H1 (cell line): ENCODE measurements at regions not wholly inside any gene's neighbourhood (a gene's known extent, or its start where the extent isn't known, plus 50 kb on each side); places are given as distances from the start of the nearest gene placed in this dataset.

Experiments
- KDM4A ChIP-seq: IDR thresholded peaks from one replicate; pipeline ENCODE4 v1.7.1; 2012; ENCODE audit warnings: low read depth, mild to moderate bottlenecking, moderate library complexity, low read length, inconsistent platforms; ENCODE audit not compliant: severe bottlenecking
- NANOG ChIP-seq: IDR thresholded peaks from 2 replicates; pipeline ENCODE4 v1.6.1; 2011; ENCODE audit warnings: low read length, low read depth, mild to moderate bottlenecking, inconsistent platforms; ENCODE audit not compliant: insufficient read depth, poor library complexity, severe bottlenecking
- NRF1 ChIP-seq: IDR thresholded peaks from 2 replicates; pipeline ENCODE4 v1.6.1; 2011; ENCODE audit warnings: mild to moderate bottlenecking, low read depth, low read length, improper control_type of control experiment
- RAD21 ChIP-seq, 2 experiments: IDR thresholded peaks in 1 of 2; conservative IDR thresholded peaks in 1 of 2; 2 replicates each; pipeline ENCODE4 v1.6.1; 2011; ENCODE audit warnings: low read depth in 2 of 2, low read length in 2 of 2, improper control_type of control experiment in 1 of 2, inconsistent platforms in 1 of 2, mild to moderate bottlenecking in 1 of 2, moderate library complexity in 1 of 2
- ZNF274 ChIP-seq: IDR thresholded peaks from 2 replicates; pipeline ENCODE4 v1.7.0; 2012; ENCODE audit warnings: low read length, borderline replicate concordance; ENCODE audit errors: extremely low read depth

DNA sequence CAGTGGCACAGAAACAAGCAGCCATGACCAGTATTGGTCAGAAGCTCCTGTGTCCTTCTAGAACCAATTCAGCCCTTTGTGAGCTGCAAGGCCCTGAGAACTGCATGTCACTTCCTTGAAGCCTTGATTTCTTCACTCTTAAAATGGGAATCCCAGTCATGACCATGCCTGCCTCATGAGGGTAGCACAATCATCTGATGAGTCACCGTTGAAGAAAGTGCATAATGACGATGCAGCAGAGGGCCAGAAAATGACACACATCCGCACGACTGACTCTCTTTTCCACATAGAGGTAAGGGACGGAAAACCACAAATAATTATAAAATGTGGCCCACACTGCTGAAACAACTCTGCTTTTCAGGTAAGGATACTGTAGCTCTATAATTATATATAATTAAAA, 777.4 kb downstream of the BCL11B start (continued):
- no peak for TF ChIP-seq KDM4A
- TF ChIP-seq NRF1, result no peak
- TF ChIP-seq ZNF274, result no peak
- TF ChIP-seq NANOG, result no peak
- TF ChIP-seq RAD21 (IDR thresholded peaks at IDR 0.05 in 1 of 2, conservative IDR thresholded peaks at IDR 0.05 in 1 of 2; ENCODE audit: low read depth in 2 of 2, low read length in 2 of 2), result no peak
